Neural progenitor cell (in vitro differentiated cells): ENCODE measurements at regions not wholly inside any gene's neighbourhood (a gene's known extent, or its start where the extent isn't known, plus 50 kb on each side); places are given as distances from the start of the nearest gene placed in this dataset.

ENCODE experiments used
- EZH2phosphoT487 ChIP-seq: fragments of 200-600 bp; sonication (generic); IDR thresholded peaks from 2 replicates; pipeline ENCODE4 v1.6.1; 2017; ENCODE audit warnings: antibody characterized with exemption
- TF ChIP-seq, protein P1 (sequence below): fragments of 200-600 bp; sonication (generic); IDR thresholded peaks from 2 replicates; pipeline ENCODE4 v1.5.1; 2017; ENCODE audit warnings: antibody characterized with exemption, mild to moderate bottlenecking

DNA sequence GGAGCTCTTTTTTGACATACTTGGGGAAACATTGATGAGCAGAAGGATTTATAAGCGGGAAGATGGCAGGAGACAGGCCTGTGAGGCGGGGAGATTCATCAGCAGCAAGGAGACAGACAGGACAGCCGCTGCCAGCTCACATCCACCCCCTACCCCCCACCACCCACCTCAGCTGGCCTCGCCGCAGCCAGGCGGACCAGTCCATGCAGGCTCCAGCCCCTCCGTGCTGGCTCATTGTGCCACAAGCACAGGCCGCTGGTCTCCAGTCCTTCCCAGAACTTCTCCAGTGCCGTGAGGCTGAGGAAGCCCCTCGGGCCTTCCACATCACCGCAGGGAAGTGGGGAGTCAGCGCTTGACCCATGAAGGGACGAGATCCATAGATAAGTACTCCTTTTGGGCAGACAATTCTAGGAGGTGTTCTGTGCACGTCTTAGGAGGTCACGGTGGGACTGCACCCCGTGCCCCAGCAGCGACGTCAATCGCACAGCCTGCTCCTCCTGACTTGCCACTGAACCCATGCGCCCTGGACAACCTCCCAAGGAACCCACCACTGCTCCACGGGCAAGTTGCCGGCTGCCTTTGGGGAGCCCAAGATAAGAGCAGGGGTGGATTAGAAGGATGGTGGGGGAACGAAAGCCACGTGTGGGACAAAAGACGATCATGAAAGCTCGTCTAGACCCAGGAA is 323.6 kb downstream of the C16orf95 start:
- TF ChIP-seq, protein P1, sequence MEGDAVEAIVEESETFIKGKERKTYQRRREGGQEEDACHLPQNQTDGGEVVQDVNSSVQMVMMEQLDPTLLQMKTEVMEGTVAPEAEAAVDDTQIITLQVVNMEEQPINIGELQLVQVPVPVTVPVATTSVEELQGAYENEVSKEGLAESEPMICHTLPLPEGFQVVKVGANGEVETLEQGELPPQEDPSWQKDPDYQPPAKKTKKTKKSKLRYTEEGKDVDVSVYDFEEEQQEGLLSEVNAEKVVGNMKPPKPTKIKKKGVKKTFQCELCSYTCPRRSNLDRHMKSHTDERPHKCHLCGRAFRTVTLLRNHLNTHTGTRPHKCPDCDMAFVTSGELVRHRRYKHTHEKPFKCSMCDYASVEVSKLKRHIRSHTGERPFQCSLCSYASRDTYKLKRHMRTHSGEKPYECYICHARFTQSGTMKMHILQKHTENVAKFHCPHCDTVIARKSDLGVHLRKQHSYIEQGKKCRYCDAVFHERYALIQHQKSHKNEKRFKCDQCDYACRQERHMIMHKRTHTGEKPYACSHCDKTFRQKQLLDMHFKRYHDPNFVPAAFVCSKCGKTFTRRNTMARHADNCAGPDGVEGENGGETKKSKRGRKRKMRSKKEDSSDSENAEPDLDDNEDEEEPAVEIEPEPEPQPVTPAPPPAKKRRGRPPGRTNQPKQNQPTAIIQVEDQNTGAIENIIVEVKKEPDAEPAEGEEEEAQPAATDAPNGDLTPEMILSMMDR, result no peak
- no peak for TF ChIP-seq EZH2phosphoT487
